Stomach smooth muscle (tissue), 2 donors: ENCODE measurements at regions not wholly inside any gene's neighbourhood (a gene's known extent, or its start where the extent isn't known, plus 50 kb on each side); places are given as distances from the start of the nearest gene placed in this dataset.
A peak's percentile ranks its signal among the peaks of the same experiment; 100 is the strongest.

Experiments
- H3K27ac ChIP-seq: one replicate; pipeline ENCODE4 v1.7.0; 2013; ENCODE audit warnings: mild to moderate bottlenecking, low read length, inconsistent platforms
- H3K27me3 ChIP-seq, 2 donors: one replicate each; pipeline ENCODE4 v1.7.0; 2013; ENCODE audit warnings: low read length in 2 of 2; ENCODE audit not compliant: insufficient read depth in 2 of 2, control insufficient read depth in 1 of 2
- H3K36me3 ChIP-seq, 2 donors: one replicate each; pipeline ENCODE4 v1.7.0; 2013; ENCODE audit warnings: low read length in 2 of 2; ENCODE audit not compliant: control insufficient read depth in 2 of 2, insufficient read depth in 2 of 2
- H3K4me1 ChIP-seq: one replicate; pipeline ENCODE4 v1.7.0; 2013; ENCODE audit warnings: low read length; ENCODE audit not compliant: control insufficient read depth, insufficient read depth
- H3K4me3 ChIP-seq, 2 donors: one replicate each; pipeline ENCODE4 v1.7.0; 2013; ENCODE audit warnings: low read length in 2 of 2
- H3K9ac ChIP-seq, 2 donors: one replicate each; pipeline ENCODE4 v1.7.0; 2013; ENCODE audit warnings: low read length in 2 of 2, mild to moderate bottlenecking in 1 of 2
- H3K9me3 ChIP-seq, 2 donors: one replicate each; pipeline ENCODE4 v1.7.0; 2013; ENCODE audit warnings: low read length in 2 of 2; ENCODE audit not compliant: control insufficient read depth in 2 of 2
- donor health status: healthy.
- donor health status: Pancreatic carcinoma.

DNA sequence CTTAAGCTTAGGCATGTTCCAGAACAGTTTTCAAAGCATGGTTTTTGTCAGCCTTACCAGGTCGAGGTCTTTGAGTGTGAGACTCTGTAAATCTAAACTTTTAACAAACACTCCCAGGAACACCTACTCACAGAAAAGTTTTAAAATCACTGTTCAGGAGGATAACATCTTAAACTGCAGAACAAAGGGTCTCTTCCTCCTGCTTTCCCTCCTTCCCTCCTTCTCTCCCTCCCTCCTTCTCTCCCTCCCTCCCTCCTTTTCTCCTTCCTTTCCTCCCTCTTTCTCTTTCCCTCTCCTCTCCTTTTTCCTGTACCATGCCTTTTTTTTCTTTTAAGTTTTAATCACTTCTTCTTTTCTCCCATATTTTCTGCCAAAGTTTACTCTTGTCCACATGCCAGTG, 153.5 kb upstream of the MAF start:
- no peak overlapping the region for H3K9ac ChIP-seq
- H3K27me3 ChIP-seq = no peaks in the 10 kb centered on the region
- H3K4me3 ChIP-seq = no peak overlapping the region
- H3K9me3 ChIP-seq = peaks cover 0 to 5% of the 10 kb centered on the region in 2 donors
- peaks cover 2% of the 10 kb centered on the region for H3K4me1 ChIP-seq
- H3K27ac ChIP-seq = no peak overlapping the region
- H3K36me3 ChIP-seq = no peaks in the 10 kb centered on the region

- Histone ChIP-seq H3K4me3 (no peak overlapping the region), H3K9me3 (peaks cover 0 to 5% of the 10 kb centered on the region in 2 donors), H3K4me1 (peaks cover 2% of the 10 kb centered on the region), H3K9ac (no peak overlapping the region), H3K27ac (no peak overlapping the region), H3K27me3 (no peaks in the 10 kb centered on the region), H3K36me3 (no peaks in the 10 kb centered on the region)
These were observed 152.7 kb upstream of the MAF start for GRCh38 chr16:79753286-79753685.

- Histone ChIP-seq H3K27ac (no peak overlapping the region), H3K27me3 (no peaks in the 10 kb centered on the region), H3K36me3 (no peaks in the 10 kb centered on the region), H3K4me3 (no peak overlapping the region), H3K9ac (no peak overlapping the region), H3K9me3 (peaks cover 0 to 5% of the 10 kb centered on the region in 2 donors), H3K4me1 (peaks cover 2% of the 10 kb centered on the region)
These were observed 151.9 kb upstream of the MAF start for GRCh38 chr16:79752396-79752795.

DNA sequence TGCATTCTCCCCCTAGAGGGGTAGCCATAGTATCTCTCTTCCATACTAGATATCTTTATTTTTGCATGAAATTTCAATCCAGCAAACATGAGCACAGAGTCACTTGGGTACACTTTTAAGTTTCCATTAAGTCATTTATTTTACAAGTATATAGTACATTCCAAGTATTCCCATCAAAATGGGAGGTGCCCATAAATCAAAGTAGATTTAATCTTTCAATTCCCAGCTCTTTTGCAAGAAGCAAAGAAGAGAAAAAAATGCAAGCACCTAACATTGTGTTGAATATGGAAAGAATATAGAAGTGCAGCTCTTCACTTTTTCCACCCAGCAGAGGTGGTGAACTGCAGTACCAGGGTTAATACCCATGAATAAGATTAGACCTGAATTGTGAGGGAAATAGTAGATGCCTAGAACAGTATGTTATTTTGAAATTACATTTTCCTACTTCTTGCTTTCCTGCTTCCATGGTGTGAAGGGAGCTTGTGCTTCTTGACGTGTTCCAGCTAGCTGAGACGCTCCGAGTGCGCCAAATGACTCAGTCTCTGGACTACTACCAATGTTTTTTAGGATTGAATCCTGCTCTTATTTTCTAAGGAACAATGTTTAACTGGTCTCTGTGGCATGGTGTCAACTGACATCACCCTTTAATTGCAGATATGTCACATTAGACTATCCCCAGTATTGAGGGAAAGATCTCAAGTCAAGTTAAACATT, 151.1 kb upstream of the MAF start:
- Histone ChIP-seq H3K9me3 (peaks cover 0 to 5% of the 10 kb centered on the region in 2 donors), H3K27ac (peak overlapping the region; percentile 7), H3K9ac (no peak overlapping the region), H3K4me1 (peaks cover 2% of the 10 kb centered on the region), H3K36me3 (no peaks in the 10 kb centered on the region), H3K4me3 (no peak overlapping the region), H3K27me3 (no peaks in the 10 kb centered on the region)

- no peak overlapping the region for H3K27ac ChIP-seq
These were observed 149.8 kb upstream of the MAF start for GRCh38 chr16:79750311-79750710.

GRCh38 chr16:79748629-79749028, 148.1 kb upstream of the MAF start:
- no peaks in the 10 kb centered on the region for H3K4me1 ChIP-seq
- no peak overlapping the region for H3K4me3 ChIP-seq
- no peaks in the 10 kb centered on the region for H3K36me3 ChIP-seq
- peaks cover 0 to 5% of the 10 kb centered on the region in 2 donors for H3K9me3 ChIP-seq
- H3K9ac ChIP-seq = no peak overlapping the region
- no peaks in the 10 kb centered on the region for H3K27me3 ChIP-seq
- H3K27ac ChIP-seq = no peak overlapping the region

More at GRCh38 chr16:79750311-79750710, 149.8 kb upstream of the MAF start:
- Histone ChIP-seq H3K27me3 (no peaks in the 10 kb centered on the region), H3K4me3 (no peak overlapping the region), H3K36me3 (no peaks in the 10 kb centered on the region), H3K9ac (no peak overlapping the region), H3K4me1 (peaks cover 2% of the 10 kb centered on the region), H3K9me3 (peaks cover 0 to 5% of the 10 kb centered on the region in 2 donors)

GRCh38 chr16:79747688-79748087, 147.2 kb upstream of the MAF start:
- peaks cover 0 to 5% of the 10 kb centered on the region in 2 donors for H3K9me3 ChIP-seq
- no peak overlapping the region for H3K9ac ChIP-seq
- no peaks in the 10 kb centered on the region for H3K27me3 ChIP-seq
- no peaks in the 10 kb centered on the region for H3K4me1 ChIP-seq
- H3K4me3 ChIP-seq = no peak overlapping the region
- no peaks in the 10 kb centered on the region for H3K36me3 ChIP-seq
- H3K27ac ChIP-seq = no peak overlapping the region

- H3K9me3 ChIP-seq = no peaks in the 10 kb centered on the region
- no peaks in the 10 kb centered on the region for H3K36me3 ChIP-seq
- H3K9ac ChIP-seq = no peak overlapping the region
- H3K27ac ChIP-seq = no peak overlapping the region
- no peak overlapping the region for H3K4me3 ChIP-seq
- H3K27me3 ChIP-seq = no peaks in the 10 kb centered on the region
- H3K4me1 ChIP-seq = no peaks in the 10 kb centered on the region
These were observed 139.7 kb upstream of the MAF start for GRCh38 chr16:79740252-79740651.

- no peaks in the 10 kb centered on the region for H3K4me1 ChIP-seq
- H3K4me3 ChIP-seq = no peak overlapping the region
- no peak overlapping the region for H3K27ac ChIP-seq
- no peaks in the 10 kb centered on the region for H3K36me3 ChIP-seq
- no peak overlapping the region for H3K9ac ChIP-seq
- H3K27me3 ChIP-seq = no peaks in the 10 kb centered on the region
- no peaks in the 10 kb centered on the region for H3K9me3 ChIP-seq
These were observed 134.7 kb upstream of the MAF start for GRCh38 chr16:79735271-79735670.

DNA sequence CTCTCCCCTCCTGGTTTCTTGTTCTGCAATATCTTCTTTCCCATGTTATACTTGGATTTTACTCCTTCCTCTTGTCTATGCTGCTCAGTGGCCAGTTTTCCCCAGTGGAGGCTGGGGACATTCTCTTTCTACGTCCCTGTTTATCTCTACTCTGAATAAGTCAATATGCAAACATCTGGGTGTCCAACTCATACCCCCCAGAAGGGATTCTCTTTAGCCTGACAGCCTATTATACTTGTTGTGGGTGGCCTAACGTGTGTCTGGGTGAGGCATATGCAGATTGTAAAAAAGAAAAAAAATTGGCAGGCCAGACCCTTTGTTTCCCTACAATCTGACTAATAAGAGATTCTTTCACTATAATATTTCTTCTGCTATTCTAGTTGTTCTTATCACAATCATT, 134.2 kb upstream of the MAF start:
- Histone ChIP-seq H3K27me3 (no peaks in the 10 kb centered on the region), H3K9me3 (no peaks in the 10 kb centered on the region), H3K4me3 (no peak overlapping the region), H3K27ac (no peak overlapping the region), H3K36me3 (no peaks in the 10 kb centered on the region), H3K4me1 (no peaks in the 10 kb centered on the region), H3K9ac (no peak overlapping the region)

GRCh38 chr16:79728923-79729240, 128.3 kb upstream of the MAF start:
- Histone ChIP-seq H3K27me3 (no peaks in the 10 kb centered on the region), H3K4me1 (no peaks in the 10 kb centered on the region), H3K9ac (no peak overlapping the region), H3K4me3 (no peak overlapping the region), H3K36me3 (no peaks in the 10 kb centered on the region), H3K9me3 (no peaks in the 10 kb centered on the region), H3K27ac (no peak overlapping the region)
